CD4-positive, alpha-beta T cell (primary cell): ENCODE measurements at regions not wholly inside any gene's neighbourhood (a gene's known extent, or its start where the extent isn't known, plus 50 kb on each side); places are given as distances from the start of the nearest gene placed in this dataset.

Experiments used
- ATAC-seq: fragments of 200-7000 bp; cut with Tn5 transposase; one replicate; pipeline ENCODE4 v1.10.0; 2022; ENCODE audit warnings: mild to moderate bottlenecking; ENCODE audit not compliant: poor library complexity
- CTCF ChIA-PET: fragments of 350-600 bp; sonication (Branson Sonifier 250); formaldehyde crosslinking; loops from one replicate; lab custom pipeline; 2021; ENCODE audit warnings: antibody characterized with exemption, inconsistent platforms; lab: Charles Lee
- POLR2A ChIA-PET: fragments of 350-600 bp; sonication (Branson Sonifier 250); formaldehyde crosslinking; loops from one replicate; lab custom pipeline; 2021; ENCODE audit warnings: antibody characterized with exemption, inconsistent platforms; lab: Charles Lee
- DNase-seq, 14 experiments: peaks; one replicate each; pipeline ENCODE4 v3.0.0-alpha.2; 2013 to 2020; ENCODE audit warnings: mixed read lengths in 2 of 14
- H3K27ac ChIP-seq, 2 donors: one replicate each; pipeline versions ENCODE4 v1.5.1 to v1.7.0; 2013; ENCODE audit warnings: low read length in 2 of 2, low read depth in 1 of 2, mild to moderate bottlenecking in 1 of 2
- H3K27me3 ChIP-seq, 2 experiments: 1 replicate in 1 of 2; 2 replicates in 1 of 2; pipeline versions ENCODE4 v1.6.1 to v1.7.0; 2013; ENCODE audit warnings: low read length in 2 of 2, control low read depth in 1 of 2, mild to moderate bottlenecking in 1 of 2, moderate library complexity in 1 of 2; ENCODE audit not compliant: insufficient read depth in 2 of 2, control insufficient read depth in 1 of 2
- H3K36me3 ChIP-seq: one replicate; pipeline ENCODE4 v1.6.1; 2013; ENCODE audit warnings: low read length, control low read depth; ENCODE audit not compliant: insufficient read depth
- H3K4me1 ChIP-seq: one replicate; pipeline ENCODE4 v1.6.1; 2013; ENCODE audit warnings: low read length, control low read depth; ENCODE audit not compliant: insufficient read depth
- H3K4me3 ChIP-seq: one replicate; pipeline ENCODE4 v1.5.1; 2013; ENCODE audit warnings: mild to moderate bottlenecking, low read length, moderate library complexity
- H3K9me3 ChIP-seq, 2 experiments: 1 replicate in 1 of 2; 2 replicates in 1 of 2; pipeline versions ENCODE4 v1.6.1 to v1.7.0; 2013; ENCODE audit warnings: low read length in 2 of 2, mild to moderate bottlenecking in 2 of 2, control low read depth in 1 of 2, moderate library complexity in 1 of 2; ENCODE audit not compliant: control insufficient read depth in 1 of 2, insufficient read depth in 1 of 2
- H3K27ac Mint-ChIP-seq: one replicate; pipeline ENCODE4 v1.8.0; 2020; ENCODE audit warnings: mixed read lengths
- H3K27me3 Mint-ChIP-seq: one replicate; pipeline ENCODE4 v1.8.0; 2021; ENCODE audit warnings: mixed read lengths
- H3K36me3 Mint-ChIP-seq: one replicate; pipeline ENCODE4 v1.8.0; 2021; ENCODE audit warnings: low read depth, mixed read lengths
- H3K4me1 Mint-ChIP-seq: one replicate; pipeline ENCODE4 v1.8.0; 2021; ENCODE audit warnings: low read depth, mixed read lengths
- H3K4me3 Mint-ChIP-seq: one replicate; pipeline ENCODE4 v1.8.0; 2020; ENCODE audit warnings: mild to moderate bottlenecking, mixed read lengths
- H3K9me3 Mint-ChIP-seq: one replicate; pipeline ENCODE4 v1.8.0; 2020; ENCODE audit warnings: mixed read lengths
- intact Hi-C, 2 experiments: fragments of 100-400 bp; cut with DNase I in 1 of 2; cut with micrococcal nuclease in 1 of 2; formaldehyde crosslinking; loops; one replicate each; pipeline versions ENCODE4 v1.15.1 to v1.9.0; 2023 to 2025; cut with DNase I, micrococcal nuclease
- TF ChIP-seq, protein P1 (sequence below): fragments of 200-600 bp; IDR thresholded peaks from one replicate; pipeline ENCODE4 v1.8.0; 2022; ENCODE audit warnings: antibody characterized with exemption, mild to moderate bottlenecking

DNA sequence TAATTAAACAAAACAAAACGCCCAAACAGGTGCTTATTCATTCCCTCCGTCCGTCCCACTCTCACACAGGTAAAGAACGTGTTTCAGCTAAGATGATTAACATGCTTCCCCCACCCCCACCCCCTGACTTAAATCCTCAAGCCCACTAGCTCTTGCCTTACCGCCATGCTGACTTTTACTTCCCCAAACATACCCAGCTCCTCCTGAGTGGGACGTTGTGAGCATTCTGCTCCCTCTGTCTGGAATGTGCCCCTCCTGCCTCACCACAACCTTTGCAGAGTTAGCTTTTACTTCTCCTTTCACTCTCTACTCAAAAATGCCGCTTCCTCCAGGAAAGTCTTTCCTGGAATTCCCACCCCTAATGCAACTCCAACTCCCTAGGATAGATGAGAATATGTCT, 774.0 kb upstream of the RBFOX1 start:
- H3K36me3 ChIP-seq = no peaks in the 10 kb centered on the region
- no peaks in the 10 kb centered on the region for H3K9me3 ChIP-seq
- Mint-ChIP-seq H3K27me3 (no peaks in the 10 kb centered on the region), H3K4me1 (no peaks in the 10 kb centered on the region), H3K36me3 (no peaks in the 10 kb centered on the region), H3K27ac (no peak overlapping the region), H3K4me3 (no peak overlapping the region), H3K9me3 (peaks cover 6% of the 10 kb centered on the region)
- H3K4me3 ChIP-seq = no peak overlapping the region
- ATAC-seq = no peak
- POLR2A ChIA-PET = no interaction called here
- intact Hi-C loops = no loop called here
- no peaks in the 10 kb centered on the region for H3K4me1 ChIP-seq
- TF ChIP-seq, protein P1, sequence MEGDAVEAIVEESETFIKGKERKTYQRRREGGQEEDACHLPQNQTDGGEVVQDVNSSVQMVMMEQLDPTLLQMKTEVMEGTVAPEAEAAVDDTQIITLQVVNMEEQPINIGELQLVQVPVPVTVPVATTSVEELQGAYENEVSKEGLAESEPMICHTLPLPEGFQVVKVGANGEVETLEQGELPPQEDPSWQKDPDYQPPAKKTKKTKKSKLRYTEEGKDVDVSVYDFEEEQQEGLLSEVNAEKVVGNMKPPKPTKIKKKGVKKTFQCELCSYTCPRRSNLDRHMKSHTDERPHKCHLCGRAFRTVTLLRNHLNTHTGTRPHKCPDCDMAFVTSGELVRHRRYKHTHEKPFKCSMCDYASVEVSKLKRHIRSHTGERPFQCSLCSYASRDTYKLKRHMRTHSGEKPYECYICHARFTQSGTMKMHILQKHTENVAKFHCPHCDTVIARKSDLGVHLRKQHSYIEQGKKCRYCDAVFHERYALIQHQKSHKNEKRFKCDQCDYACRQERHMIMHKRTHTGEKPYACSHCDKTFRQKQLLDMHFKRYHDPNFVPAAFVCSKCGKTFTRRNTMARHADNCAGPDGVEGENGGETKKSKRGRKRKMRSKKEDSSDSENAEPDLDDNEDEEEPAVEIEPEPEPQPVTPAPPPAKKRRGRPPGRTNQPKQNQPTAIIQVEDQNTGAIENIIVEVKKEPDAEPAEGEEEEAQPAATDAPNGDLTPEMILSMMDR = no peak
- no peak overlapping the region for H3K27ac ChIP-seq
- no peak for DNase-seq
- no peaks in the 10 kb centered on the region for H3K27me3 ChIP-seq
- CTCF ChIA-PET = no interaction called here

DNA sequence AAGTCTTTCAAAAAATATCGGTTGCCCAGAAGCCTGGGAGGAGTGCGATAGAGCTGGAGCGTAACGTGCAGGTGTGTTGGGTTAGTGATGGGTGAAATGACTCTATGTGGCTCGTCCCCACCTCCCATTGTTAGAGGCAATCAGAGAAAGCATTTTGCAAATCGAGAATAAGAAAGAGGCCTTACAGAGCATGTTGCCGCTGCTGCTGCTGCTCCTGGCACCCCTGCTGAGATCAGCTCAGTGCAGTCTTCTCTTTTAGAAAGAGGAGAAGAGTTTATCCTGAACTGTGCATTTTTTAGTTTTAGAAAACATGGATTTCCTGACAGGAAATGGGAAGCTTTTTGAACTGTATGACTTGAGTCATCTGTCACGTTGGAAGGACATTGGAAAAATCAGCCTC, 774.5 kb upstream of the RBFOX1 start:
- DNase-seq = no peak
- POLR2A ChIA-PET = no interaction called here
- Mint-ChIP-seq H3K9me3 (peaks cover 6% of the 10 kb centered on the region), H3K27ac (no peak overlapping the region), H3K4me1 (no peaks in the 10 kb centered on the region), H3K4me3 (no peak overlapping the region), H3K27me3 (no peaks in the 10 kb centered on the region), H3K36me3 (no peaks in the 10 kb centered on the region)
- no peaks in the 10 kb centered on the region for H3K27me3 ChIP-seq
- H3K9me3 ChIP-seq = no peaks in the 10 kb centered on the region
- ATAC-seq = no peak
- H3K27ac ChIP-seq = no peak overlapping the region
- TF ChIP-seq, protein P1 = no peak
- no peak overlapping the region for H3K4me3 ChIP-seq
- CTCF ChIA-PET = no interaction called here
- H3K4me1 ChIP-seq = no peaks in the 10 kb centered on the region
- intact Hi-C loops = no loop called here
- H3K36me3 ChIP-seq = no peaks in the 10 kb centered on the region

DNA sequence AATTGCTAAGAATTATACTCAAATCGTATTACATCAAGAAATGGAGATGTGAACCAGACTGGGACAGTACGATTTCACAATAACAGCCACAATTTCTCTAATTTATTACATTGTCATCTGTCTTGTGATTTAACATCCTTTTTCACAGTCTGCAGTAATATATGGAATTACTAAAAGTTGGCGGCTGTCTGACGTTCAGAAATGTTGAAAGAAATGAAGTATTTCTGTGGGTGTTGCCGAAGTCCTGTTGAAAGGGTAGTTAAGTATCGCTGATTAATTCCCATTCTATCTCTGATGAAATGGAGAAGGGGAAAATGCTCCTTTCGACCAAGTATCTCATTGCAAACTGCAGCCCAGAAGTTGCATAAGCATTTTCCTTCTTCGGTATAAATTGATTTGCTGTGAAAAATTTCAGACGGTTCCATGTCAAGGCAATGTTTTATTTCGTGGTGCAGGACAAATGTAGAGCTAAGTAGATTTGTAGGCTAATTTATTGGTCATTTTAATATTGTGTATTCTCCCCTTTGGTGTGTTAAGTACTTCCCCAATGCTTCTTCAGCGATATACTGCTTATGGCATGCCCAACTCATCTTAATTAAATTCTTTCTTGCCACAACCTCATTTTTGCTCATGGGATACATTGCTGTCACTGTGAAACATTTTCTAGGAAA, 775.2 kb upstream of the RBFOX1 start:
- H3K4me1 Mint-ChIP-seq = no peaks in the 10 kb centered on the region
- Histone ChIP-seq H3K4me1 (no peaks in the 10 kb centered on the region), H3K4me3 (no peak overlapping the region), H3K9me3 (no peaks in the 10 kb centered on the region), H3K36me3 (no peaks in the 10 kb centered on the region), H3K27ac (no peak overlapping the region), H3K27me3 (no peaks in the 10 kb centered on the region)
- no peaks in the 10 kb centered on the region for H3K27me3 Mint-ChIP-seq
- no peak overlapping the region for H3K4me3 Mint-ChIP-seq
- POLR2A ChIA-PET = no interaction called here
- H3K36me3 Mint-ChIP-seq = no peaks in the 10 kb centered on the region
- intact Hi-C loops = no loop called here
- peaks cover 6% of the 10 kb centered on the region for H3K9me3 Mint-ChIP-seq
- no peak overlapping the region for H3K27ac Mint-ChIP-seq
- no peak for ATAC-seq
- DNase-seq = no peak
- TF ChIP-seq, protein P1 = no peak
- CTCF ChIA-PET = no interaction called here
